HG03064 (cell line): ENCODE measurements at regions not wholly inside any gene's neighbourhood (a gene's known extent, or its start where the extent isn't known, plus 50 kb on each side); places are given as distances from the start of the nearest gene placed in this dataset.

Source experiments
- ATAC-seq: cut with Tn5 transposase; IDR thresholded peaks from one replicate; pipeline ENCODE4 v1.9.1; 2021; ENCODE audit warnings: low read depth; ENCODE audit not compliant: unreplicated experiment

DNA sequence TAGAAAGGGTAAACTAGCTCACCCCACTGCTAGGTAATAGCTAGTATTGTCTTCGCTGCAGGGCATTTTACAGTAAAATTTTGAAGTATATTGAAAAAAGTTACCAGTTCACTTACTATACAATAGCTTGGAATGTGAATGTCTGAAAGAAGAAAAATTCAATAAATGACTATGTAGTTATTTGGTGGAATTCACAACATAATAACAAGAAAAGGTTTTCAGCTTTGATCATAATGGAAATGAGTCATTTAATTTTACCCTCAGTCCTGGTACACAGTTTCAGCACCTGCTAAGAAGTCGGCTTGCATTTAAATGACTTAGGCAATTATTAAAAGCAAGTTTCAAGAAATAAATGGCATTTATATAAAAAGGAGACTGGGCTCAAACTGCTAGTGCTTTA, 90.4 kb downstream of the NUP35 start:
- ATAC-seq = peak; percentile 92

DNA sequence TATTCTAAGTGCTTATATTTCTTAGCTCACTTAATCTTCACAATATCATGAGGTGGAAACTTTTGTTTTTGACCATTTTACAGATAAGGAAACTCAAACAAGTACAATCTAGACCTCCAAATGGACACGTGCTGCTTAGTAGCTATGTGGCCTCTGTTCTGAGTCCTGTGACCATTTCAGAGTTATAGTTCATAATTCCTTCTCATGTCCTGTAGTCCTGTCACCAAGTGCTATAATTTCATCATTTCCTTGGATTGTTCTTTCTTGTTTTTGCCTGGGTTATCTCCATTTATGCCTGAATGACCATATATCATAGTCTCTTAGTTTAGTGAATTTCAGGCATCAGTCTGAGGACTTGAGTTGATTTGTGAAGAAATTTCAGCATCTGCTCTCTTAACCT, 91.7 kb downstream of the NUP35 start:
- ATAC-seq = no peak

DNA sequence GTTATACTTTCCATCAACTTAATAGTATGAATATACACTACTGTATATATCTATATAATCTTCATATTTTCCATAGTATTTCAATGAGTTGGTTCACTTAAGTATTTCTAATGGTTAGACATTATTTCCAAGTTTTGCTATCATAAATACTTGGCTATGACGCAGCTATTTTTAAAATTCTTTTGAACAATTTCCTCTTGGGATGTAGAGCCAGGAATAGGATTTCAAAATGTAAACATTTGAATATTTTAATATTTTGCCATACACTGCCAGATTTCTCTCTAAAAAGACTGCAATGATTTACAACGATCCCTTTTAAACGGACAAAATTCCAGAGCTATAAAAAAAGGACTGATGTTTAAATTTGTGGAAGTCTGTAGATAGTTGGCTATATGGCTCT, 95.6 kb downstream of the NUP35 start:
- ATAC-seq = no peak

DNA sequence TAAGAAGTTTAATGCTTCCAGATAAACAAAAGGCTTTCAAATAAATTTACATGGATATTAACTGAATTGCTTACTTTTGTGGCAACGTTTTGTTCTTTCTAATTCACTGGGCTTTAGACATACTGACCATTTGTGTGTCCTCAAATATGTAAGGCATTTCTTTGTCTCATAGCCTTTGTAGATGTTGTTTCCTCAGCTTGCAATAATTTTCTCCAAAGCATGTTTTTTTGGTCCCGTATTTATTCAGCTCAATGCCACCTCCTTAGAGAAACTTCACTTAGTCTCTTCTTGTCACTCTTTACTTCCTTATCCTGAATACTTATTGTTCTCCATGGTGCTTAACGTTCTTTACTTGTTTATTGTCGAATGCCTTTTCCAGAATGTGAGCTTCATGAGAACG, 98.5 kb downstream of the NUP35 start:
- ATAC-seq = no peak

DNA sequence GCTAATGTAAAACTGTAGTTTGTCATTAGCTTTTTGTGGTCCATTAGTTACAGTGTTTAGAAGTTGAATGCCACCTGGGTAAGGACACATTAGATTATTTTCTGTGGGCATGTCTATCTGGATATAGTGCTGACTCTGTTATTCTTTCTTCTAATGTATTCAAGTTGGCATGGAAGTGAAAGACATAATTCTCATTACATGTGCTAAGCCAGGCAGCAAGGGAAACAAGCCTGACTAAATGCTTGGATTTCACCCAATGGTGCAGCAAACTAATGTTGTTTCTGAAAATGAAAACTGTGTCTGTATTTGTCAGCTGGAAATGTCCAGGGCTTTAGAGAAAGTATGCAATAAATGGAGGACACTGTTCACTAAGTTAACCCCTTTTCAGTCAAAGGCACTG, 100.7 kb downstream of the NUP35 start:
- ATAC-seq = no peak

DNA sequence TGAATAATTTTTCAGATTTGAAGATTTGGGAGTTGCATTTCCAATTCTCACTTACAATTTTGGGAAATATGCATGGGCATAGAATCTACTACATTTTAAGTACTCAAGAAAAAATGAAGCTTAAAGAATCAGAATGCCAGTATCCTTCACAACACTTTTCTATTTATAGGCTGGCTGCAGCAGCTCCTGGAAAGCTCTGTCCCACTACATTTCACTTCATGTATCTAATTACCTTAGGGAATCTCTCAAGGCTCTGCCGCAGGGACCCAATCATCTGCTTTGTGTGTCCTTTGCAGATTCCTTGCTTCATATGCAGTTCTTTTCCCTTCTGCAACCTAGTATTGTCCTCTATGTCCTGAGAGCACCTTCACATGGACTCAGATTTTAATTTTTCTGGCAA, 102.9 kb downstream of the NUP35 start:
- ATAC-seq = no peak

DNA sequence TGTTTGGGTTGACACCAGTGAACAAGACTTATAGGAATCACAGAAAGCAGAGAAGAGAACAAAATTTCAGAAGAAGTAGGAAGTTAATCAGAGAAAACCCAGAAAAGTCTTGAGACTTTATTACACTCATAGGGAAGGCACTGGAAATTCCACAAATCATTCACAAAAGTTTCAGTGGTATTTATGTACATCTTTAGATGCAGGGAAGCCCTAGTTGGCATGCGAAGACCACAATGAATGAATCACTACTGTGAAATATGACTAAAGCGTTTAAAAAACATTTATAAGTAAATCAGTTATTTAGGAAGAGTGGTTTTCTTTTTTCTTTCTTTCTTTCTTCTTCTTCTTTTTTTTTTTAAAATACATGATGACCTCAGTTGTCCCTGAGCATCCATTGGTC, 105.1 kb downstream of the NUP35 start:
- ATAC-seq = no peak

DNA sequence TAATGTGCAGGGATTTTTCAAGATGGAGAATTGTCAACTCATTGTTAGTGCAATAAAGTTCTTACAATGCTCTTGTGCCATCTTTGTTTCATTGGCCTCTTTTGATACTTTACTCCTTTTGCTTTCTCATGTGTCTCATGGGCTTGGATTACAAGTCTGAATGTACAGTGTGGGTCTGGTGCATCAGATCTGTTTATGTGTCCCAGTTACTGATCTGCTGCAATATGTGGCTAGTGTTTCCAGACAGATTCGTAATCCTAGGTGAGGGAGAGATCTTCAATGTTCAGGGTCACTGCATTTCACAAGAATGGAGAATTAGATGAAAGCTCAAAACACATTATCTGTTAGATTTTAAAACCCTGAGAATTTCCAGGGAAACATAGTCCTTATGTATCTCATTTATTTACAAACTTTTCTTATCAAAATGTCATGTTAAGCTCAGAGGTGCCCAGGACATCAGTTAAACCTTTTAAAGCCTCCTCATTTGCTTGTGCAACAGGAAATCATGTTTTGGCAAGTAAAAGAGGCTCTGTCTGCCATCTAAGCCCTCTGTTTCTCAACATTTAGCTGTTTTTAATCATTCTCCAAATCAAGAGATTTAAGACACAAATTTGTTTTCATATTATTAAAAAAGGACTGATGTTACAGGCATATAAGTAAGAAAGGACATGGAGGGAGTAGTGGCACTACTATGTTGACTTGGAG, 108.1 kb downstream of the NUP35 start:
- ATAC-seq = no peak

DNA sequence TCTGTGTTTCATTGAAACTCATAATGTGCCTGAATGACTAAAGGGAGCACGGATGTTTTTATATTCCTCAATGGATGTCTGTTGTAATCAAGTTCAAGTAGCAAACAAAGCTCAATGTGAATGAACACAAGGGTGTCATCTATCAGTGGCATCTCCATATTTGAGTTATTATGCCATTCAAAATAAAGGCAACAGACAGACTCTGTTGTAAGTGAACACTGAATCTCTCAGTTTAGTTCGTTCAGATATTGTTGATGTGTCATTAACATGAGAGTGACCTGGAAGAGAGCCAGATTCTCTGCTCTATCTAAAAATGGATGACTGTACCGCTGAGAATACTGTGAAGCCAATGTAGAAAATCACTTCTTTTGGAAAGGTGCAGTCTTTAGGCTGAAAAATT, 118.7 kb downstream of the NUP35 start:
- no peak for ATAC-seq

DNA sequence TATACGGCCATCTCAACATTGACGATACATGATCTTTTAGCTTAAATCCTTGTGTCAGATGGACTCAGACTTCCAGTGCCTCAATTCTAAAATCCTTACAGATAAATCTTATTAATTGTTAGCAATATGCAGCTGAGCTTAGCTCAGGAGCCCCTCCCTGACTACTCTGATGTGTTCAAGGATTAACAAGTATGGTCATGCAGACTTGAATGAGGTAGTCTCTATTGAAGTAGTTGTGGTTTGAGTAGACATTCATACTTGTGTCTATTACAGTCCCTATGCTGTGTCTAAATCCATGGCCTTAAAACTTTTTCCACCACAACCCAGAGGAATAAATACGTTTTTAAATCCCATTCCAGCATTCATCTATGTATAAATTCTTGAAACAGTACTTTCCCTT, 119.5 kb downstream of the NUP35 start:
- no peak for ATAC-seq

DNA sequence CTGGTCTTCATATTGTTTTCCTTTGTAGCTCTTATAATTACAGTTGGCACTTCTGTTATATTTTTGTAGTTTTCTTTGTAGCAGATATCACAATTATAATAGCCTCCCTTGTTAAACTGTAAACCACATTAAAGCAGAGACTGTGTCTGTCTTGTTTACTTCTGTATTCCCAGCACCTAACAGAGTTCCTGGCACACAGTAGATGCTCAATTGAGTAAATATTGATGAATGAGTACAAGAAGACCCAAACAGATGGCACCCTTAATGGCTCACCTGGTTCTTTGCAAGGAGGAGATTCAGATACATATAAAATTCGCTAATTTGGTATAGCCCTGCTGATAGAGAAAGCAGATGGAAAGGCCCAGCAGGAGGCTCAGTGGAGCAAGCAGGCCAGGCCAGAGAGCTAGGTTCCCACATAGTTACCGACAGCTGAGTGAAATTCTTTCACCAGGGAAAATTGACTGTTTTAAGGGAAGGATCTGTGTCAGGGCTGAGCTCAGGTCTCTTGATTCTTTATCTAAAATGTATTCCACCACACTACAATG, 120.1 kb downstream of the NUP35 start:
- no peak for ATAC-seq

DNA sequence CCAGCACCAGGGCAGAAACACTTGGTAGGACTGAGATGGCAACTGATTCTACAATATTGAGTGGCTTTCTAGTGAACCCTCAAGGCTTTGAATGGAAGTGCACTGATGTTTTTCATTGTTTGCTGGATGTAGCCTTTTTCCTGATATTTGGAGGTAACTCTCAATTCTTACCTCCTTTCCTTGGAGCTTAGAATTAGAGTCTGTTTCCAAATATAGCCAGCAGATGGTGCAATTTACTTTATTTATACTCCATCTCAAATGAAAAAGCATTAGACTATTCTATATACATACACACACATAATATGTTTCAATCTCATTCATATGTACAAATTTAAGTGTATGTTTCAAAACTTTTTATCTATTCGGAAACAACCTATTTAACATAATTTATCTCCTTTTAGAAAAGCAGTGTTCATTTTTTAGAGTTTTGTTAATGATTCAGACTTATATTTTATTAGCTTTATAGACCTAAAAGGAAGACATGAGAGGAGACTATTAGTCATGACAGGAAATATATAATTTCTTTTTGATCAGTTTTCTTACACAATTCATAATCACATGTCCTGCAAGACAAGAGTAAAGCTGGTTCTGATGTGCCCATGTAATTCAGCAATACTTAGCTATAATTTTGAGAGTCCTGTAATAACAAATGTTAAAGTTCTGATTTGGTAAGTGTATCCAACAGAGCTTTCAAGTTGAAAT, 124.8 kb downstream of the NUP35 start:
- ATAC-seq = no peak

DNA sequence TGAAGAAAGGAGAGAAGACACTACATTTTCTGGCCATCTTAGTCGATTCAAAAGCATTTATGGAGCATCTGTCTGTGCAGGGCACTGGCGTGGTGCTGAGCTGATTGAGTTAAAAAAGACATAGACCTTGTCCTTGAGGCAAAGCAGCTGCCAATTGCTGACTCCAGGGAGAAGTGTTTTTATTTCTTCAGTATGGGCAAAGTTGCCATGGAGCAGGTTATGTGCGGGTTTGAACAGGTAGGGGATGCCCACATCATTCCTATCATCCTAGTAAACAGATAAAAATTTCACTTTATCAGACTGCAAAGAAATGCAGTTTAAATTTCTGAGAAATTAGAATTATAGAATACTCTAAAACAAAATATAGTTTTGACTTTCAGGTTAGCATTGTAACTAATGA, 125.8 kb downstream of the NUP35 start:
- no peak for ATAC-seq

DNA sequence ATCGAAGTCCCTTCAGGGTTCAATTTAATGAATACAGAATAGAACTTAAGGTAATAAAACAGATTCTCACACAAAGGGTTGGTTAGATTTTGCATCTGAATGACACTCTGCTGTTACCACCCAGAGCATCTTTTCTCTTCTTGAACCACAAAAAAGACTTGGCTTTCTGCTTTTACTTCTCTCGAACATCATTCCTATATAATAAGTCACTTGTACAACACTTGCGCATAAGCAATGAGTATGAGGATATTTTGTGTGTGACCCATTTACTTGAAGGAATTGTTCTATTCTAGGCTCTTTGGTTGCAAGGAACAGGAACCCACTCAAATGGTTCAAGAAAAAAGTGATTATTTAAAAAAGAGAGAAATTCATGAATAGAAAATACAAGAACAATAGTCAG, 126.2 kb downstream of the NUP35 start:
- ATAC-seq = no peak

DNA sequence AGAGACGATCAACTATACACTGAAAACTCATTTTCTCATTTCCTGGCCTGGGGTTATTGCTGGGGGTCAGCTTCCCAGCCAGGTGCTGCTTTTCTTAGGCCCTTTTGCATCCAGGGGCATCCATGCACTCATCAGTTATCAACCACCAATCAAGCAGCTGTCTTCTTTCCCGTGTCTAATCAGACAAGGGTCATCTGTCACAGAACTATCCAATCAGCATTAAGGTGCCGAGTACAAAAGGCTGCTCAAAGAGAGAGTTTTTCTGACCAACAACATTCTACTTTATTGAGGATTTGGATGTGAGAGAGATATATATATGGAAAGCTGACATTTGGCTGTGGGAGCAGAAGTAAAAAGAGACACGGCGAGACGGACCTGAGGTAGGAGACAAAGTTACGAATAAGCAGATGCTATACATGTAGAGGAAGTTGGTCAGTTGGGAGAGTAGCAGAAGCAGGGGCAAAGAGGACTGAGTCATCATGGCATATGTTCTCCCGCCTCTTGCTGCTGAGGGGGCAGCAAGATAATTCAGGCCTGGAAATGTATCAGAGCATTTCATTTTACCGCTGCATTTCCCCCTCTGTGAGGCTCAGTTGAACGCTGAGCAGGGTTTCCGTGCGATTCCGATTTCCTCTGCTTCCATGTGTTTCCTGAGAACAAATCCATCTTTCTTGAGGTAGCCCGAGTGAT, 129.3 kb downstream of the NUP35 start:
- ATAC-seq = no peak

DNA sequence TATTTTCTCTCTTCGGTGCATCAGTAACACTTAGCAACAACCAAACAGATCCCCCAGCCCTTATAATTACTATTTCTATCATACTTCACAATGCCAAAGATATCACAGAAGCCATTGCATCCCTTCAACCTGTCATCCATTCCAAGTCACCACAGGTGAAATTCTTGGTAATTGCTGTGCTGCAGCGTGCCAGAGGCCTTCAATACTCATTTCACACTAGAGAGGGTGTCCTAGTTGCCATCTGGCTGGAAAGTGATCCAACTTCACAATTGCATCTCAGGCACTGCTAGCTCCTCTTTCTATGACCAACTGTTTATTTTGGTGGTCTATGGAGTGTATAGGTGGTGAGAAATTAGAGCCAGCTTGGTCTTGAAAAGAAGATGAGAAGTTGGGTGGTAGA, 131.2 kb downstream of the NUP35 start:
- ATAC-seq = no peak

DNA sequence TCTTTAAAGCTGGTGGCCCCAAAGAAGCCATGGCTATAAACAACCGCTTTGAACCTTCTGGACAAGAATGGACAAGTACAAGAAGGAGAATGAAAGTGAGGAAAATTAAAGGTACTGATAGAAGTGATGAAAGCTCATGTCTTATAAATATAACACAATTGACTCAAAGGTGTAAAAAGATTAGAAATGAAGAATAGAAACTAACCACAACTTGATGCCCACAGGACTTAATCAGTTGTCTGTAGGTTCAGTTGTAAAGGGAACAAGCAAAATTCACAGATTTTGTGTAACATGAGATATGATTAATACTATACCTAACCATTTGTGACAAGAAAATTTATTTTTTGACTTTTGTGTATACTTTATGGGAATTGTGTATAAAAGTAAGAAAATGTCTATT, 135.7 kb downstream of the NUP35 start:
- ATAC-seq = peak; percentile 59

DNA sequence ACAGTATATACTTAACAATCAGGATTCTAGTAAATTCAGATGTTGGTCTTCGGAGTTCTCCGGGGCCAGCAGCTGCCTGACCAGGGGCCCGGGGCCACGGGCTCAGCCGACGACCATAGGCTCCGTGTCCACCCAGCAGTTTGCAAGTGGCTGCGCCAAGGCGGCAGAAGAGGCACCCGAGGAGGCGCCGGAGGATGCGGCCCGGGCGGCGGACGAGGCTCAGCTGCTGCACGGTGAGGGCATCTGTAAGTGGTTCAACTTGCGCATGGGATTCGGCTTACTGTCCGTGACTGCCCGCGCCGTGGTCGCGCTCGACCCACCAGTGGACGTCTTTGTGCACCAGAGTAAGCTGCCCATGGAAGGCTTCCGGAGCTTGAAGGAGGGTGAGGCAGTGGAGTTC, 136.3 kb downstream of the NUP35 start:
- ATAC-seq = no peak

DNA sequence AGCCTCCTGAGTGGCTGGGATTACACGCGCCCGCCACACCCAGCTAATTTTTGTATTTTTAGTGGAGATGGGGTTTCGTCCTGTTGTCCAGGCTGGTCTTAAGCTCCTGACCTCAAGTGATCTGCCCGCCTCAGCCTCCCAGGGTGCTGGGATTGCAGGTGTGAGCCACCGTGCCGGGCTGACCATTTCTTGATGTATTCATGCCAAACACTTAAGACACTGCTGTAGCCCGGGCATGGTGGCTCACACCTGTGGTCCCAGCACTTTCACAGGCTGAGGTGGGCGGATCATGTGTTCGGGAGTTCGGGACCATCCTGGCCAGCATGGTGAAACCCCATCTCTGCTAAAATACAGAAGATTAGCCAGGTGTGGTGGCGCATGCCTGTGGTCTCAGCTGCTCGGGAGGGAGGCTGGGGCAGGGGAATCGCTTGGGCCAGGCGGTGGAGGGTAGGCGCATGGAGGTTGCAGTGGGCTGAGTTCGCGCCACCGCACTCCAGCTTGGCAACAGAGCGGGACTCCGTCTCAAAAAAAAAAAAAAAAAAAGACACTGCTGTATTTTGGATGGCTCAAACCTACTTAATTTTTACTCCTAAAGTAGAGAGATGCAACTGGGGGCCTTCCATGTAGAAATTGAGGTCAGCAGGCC, 140.8 kb downstream of the NUP35 start:
- no peak for ATAC-seq

DNA sequence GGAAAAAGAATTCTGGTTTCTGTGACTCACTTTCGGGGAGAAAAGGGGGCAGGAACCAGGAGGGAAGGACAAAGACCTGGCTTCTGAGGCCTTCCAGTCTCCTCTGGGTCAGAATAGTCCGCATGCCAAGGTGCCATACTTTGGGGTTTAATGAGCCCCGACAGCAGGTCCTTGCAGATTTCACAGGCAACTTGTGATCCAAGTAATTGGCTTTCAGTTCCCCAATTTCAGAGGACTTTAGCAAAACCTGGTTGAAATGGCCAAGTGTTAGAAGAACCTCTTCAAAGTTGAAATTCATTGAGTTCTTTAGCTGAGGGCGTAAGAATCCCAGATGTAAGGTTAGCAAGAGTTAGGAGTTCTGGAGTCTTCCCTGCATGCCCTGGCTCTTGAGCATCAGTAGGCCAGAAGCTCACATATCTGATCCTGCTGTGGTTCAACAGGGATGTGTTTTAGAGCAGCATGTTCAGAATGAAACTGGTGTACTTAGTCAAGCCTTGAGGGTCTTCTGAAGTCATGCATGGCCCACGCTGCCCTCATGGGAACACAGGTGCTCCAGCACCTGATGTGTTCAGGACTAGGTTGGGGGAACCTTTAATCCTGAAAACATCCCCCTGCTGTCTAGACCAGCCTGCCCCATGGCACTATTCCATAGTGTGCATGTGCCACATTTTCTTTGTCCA, 143.0 kb downstream of the NUP35 start:
- peak; percentile 73 for ATAC-seq

DNA sequence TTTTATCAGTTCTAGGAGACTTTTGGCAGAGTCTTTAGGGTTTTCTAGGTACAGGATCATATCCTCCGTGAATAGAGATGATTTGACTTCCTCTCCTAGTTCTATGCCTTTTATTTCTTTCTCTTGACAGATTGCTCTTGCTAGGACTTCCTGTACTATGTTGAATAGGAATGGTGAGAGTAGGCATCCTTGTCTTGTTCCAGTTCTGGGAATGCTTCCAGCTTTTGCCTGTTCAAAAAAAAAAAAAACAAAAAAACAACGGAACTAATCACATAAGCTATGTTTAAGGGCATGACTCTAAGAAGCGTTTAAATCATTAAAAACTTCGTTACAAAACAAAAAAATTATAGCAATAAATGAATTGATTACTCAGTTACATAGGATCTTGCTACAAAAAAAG, 145.7 kb downstream of the NUP35 start:
- ATAC-seq = no peak
